IPS-15b (cell line): ENCODE measurements at regions not wholly inside any gene's neighbourhood (a gene's known extent, or its start where the extent isn't known, plus 50 kb on each side); places are given as distances from the start of the nearest gene placed in this dataset.
"Not testable (repeated sequence)": the region's sequence is repeated elsewhere in the genome, so short reads cannot be mapped to it uniquely, and the experiment has no call there.

Experiments used
- H3K27me3 ChIP-seq: one replicate; pipeline ENCODE4 v1.6.1; 2013; ENCODE audit warnings: low read length; ENCODE audit not compliant: control insufficient read depth, insufficient read depth
- H3K36me3 ChIP-seq: one replicate; pipeline ENCODE4 v1.6.1; 2013; ENCODE audit warnings: low read length; ENCODE audit not compliant: control insufficient read depth, insufficient read depth
- H3K4me1 ChIP-seq: one replicate; pipeline ENCODE4 v1.6.1; 2013; ENCODE audit warnings: mild to moderate bottlenecking, low read length; ENCODE audit not compliant: control insufficient read depth, insufficient read depth
- H3K4me3 ChIP-seq: one replicate; pipeline ENCODE4 v1.5.1; 2013; ENCODE audit warnings: low read depth, low read length
- H3K9ac ChIP-seq: one replicate; pipeline ENCODE4 v1.6.1; 2013; ENCODE audit warnings: low read depth, mild to moderate bottlenecking, low read length
- H3K9me3 ChIP-seq: one replicate; pipeline ENCODE4 v1.6.1; 2013; ENCODE audit warnings: mild to moderate bottlenecking, low read length; ENCODE audit not compliant: control insufficient read depth, insufficient read depth

- H3K36me3 ChIP-seq, H3K9ac ChIP-seq, H3K27me3 ChIP-seq, H3K9me3 ChIP-seq, H3K4me1 ChIP-seq, H3K4me3 ChIP-seq: not testable (repeated sequence)
Measured at GRCh38 chr10:64044957-64045632, 523.9 kb downstream of the REEP3 start.

DNA sequence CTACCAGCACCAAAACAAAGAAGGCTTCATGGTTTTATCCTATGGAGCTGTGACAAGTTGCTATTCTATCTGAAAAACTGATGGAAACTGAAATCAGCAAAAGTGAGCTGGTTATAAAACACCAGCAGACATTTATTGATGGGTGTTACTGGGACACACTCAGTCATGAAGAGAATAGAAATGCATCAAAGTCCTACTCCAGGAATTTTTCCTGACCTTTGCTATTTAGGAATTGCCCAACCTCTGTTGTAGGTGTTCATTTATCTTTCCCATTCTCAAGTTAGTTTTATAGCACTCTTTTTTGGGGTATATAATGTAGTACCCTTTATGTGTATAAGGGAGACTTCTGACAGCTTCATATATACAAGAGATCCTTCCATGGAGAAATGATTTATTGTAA, 533.2 kb downstream of the REEP3 start:
- H3K4me1 ChIP-seq = peaks cover 2% of the 10 kb centered on the region
- no peaks in the 10 kb centered on the region for H3K9me3 ChIP-seq
- H3K36me3 ChIP-seq = no peaks in the 10 kb centered on the region
- no peak overlapping the region for H3K4me3 ChIP-seq
- H3K9ac ChIP-seq = no peak overlapping the region
- H3K27me3 ChIP-seq = no peaks in the 10 kb centered on the region

GRCh38 chr10:64059884-64060283, 538.7 kb downstream of the REEP3 start:
- H3K27me3 ChIP-seq = no peaks in the 10 kb centered on the region
- no peak overlapping the region for H3K4me3 ChIP-seq
- peaks cover 2% of the 10 kb centered on the region for H3K4me1 ChIP-seq
- H3K36me3 ChIP-seq = no peaks in the 10 kb centered on the region
- H3K9me3 ChIP-seq = no peaks in the 10 kb centered on the region
- no peak overlapping the region for H3K9ac ChIP-seq

- no peaks in the 10 kb centered on the region for H3K36me3 ChIP-seq
- no peak overlapping the region for H3K4me3 ChIP-seq
- no peaks in the 10 kb centered on the region for H3K9me3 ChIP-seq
- H3K27me3 ChIP-seq = no peaks in the 10 kb centered on the region
- H3K4me1 ChIP-seq = no peaks in the 10 kb centered on the region
- no peak overlapping the region for H3K9ac ChIP-seq
Measured at GRCh38 chr10:64060389-64060788, 539.2 kb downstream of the REEP3 start.

DNA sequence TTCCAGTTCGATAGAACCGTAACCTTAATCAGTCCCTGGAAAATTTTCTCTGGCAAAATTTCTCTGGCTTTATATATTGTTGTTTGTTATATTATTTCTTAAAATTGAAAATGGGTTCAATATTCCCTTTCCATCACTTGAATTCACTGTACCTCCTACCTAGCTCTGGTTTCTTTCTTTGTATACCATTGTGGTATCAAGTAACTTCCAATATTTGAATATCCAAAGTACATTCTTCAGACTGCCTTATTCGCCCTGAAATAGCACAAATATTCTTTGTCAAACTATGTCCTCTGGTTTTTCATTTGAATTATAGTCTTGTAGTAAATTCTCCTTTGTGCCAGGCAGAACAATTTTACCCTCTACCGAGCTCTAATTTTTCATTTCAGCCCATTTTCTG, 541.6 kb downstream of the REEP3 start:
- H3K4me1 ChIP-seq = no peaks in the 10 kb centered on the region
- H3K27me3 ChIP-seq = no peaks in the 10 kb centered on the region
- no peak overlapping the region for H3K9ac ChIP-seq
- H3K9me3 ChIP-seq = no peaks in the 10 kb centered on the region
- no peak overlapping the region for H3K4me3 ChIP-seq
- H3K36me3 ChIP-seq = no peaks in the 10 kb centered on the region

GRCh38 chr10:64067009-64067606, 545.9 kb downstream of the REEP3 start:
- no peaks in the 10 kb centered on the region for H3K36me3 ChIP-seq
- H3K27me3 ChIP-seq = no peaks in the 10 kb centered on the region
- no peaks in the 10 kb centered on the region for H3K9me3 ChIP-seq
- H3K4me1 ChIP-seq = no peaks in the 10 kb centered on the region
- H3K9ac ChIP-seq = no peak overlapping the region
- no peak overlapping the region for H3K4me3 ChIP-seq

DNA sequence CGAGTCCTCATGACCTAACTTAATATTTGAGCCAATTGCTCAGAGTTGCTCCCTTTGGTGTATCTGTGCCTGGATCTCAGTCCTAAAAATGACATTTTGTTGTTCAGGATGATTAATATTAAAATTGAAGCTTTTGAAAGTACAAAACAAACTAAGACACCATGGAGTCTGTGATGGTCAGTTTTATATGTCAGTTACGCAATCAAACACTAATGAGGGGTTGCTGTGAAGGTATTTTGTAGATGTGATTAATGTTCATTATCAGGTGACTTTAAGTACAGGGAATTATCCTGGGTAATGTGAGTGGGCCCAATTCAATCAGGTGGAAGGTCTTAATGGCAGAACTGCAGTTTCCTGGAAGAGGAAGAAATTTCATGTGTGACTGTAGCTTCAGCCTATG, 546.7 kb downstream of the REEP3 start:
- Histone ChIP-seq H3K4me1 (no peaks in the 10 kb centered on the region), H3K9ac (no peak overlapping the region), H3K9me3 (no peaks in the 10 kb centered on the region), H3K4me3 (no peak overlapping the region), H3K36me3 (no peaks in the 10 kb centered on the region), H3K27me3 (no peaks in the 10 kb centered on the region)

DNA sequence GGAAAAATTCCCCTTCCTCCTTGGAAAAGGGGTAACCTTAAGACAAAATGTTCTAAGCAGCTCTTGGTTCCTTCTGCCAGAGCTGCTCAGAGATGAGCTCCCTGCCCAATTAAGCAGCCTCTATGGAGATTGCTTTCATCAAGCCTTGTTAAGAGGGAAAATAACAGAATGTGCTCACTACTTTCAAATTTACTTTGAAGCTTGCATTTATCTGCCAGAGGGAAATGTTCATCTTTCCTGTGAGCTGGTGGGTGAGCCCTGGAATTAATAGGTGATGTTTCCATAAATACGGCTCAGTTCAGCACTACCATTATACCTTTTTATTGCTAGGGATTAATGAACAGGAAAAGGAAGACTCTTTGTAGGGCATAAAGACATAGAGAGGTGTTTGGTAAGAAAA, 549.0 kb downstream of the REEP3 start:
- Histone ChIP-seq H3K36me3 (no peaks in the 10 kb centered on the region), H3K9ac (no peak overlapping the region), H3K27me3 (no peaks in the 10 kb centered on the region), H3K4me1 (no peaks in the 10 kb centered on the region), H3K9me3 (no peaks in the 10 kb centered on the region), H3K4me3 (no peak overlapping the region)

GRCh38 chr10:64071218-64071617, 550.0 kb downstream of the REEP3 start:
- H3K36me3 ChIP-seq = no peaks in the 10 kb centered on the region
- no peak overlapping the region for H3K9ac ChIP-seq
- H3K9me3 ChIP-seq = no peaks in the 10 kb centered on the region
- no peaks in the 10 kb centered on the region for H3K27me3 ChIP-seq
- H3K4me1 ChIP-seq = no peaks in the 10 kb centered on the region
- H3K4me3 ChIP-seq = no peak overlapping the region

GRCh38 chr10:64075604-64076003, 554.4 kb downstream of the REEP3 start:
- no peaks in the 10 kb centered on the region for H3K27me3 ChIP-seq
- no peaks in the 10 kb centered on the region for H3K4me1 ChIP-seq
- H3K4me3 ChIP-seq = no peak overlapping the region
- H3K9me3 ChIP-seq = no peaks in the 10 kb centered on the region
- H3K9ac ChIP-seq = no peak overlapping the region
- H3K36me3 ChIP-seq = no peaks in the 10 kb centered on the region

- H3K9ac ChIP-seq = no peak overlapping the region
- no peaks in the 10 kb centered on the region for H3K9me3 ChIP-seq
- no peaks in the 10 kb centered on the region for H3K36me3 ChIP-seq
- H3K4me3 ChIP-seq = no peak overlapping the region
- no peaks in the 10 kb centered on the region for H3K27me3 ChIP-seq
- H3K4me1 ChIP-seq = no peaks in the 10 kb centered on the region
Measured at GRCh38 chr10:64076322-64076940, 555.2 kb downstream of the REEP3 start.

- Histone ChIP-seq H3K27me3 (no peaks in the 10 kb centered on the region), H3K4me1 (no peaks in the 10 kb centered on the region), H3K4me3 (no peak overlapping the region), H3K9ac (no peak overlapping the region), H3K36me3 (no peaks in the 10 kb centered on the region), H3K9me3 (no peaks in the 10 kb centered on the region)
Measured at GRCh38 chr10:64079341-64079740, 558.1 kb downstream of the REEP3 start.
